OCI-LY1 (cell line): ENCODE measurements at regions not wholly inside any gene's neighbourhood (a gene's known extent, or its start where the extent isn't known, plus 50 kb on each side); places are given as distances from the start of the nearest gene placed in this dataset.

Experiments
- H2AFZ ChIP-seq: fragments of 200-600 bp; sonication (generic), shearing (Covaris generic); 2 replicates; pipeline ENCODE4 v1.6.0; 2014; ENCODE audit warnings: antibody characterized with exemption, mild to moderate bottlenecking, low read length
- H3F3A ChIP-seq: fragments of 200-600 bp; sonication (generic), shearing (Covaris generic); 2 replicates; pipeline ENCODE4 v1.6.0; 2014; ENCODE audit warnings: mild to moderate bottlenecking, antibody characterized with exemption, low read length, moderate library complexity; ENCODE audit not compliant: insufficient read depth
- H3K27ac ChIP-seq: fragments of 200-600 bp; sonication (generic); 2 replicates; pipeline ENCODE4 v1.5.1; 2014; ENCODE audit warnings: low read length, mixed run types, mild to moderate bottlenecking, low read depth; ENCODE audit not compliant: poor library complexity, severe bottlenecking
- H3K27me3 ChIP-seq: fragments of 200-600 bp; sonication (generic); 2 replicates; pipeline ENCODE4 v1.6.0; 2014; ENCODE audit warnings: antibody characterized with exemption, mild to moderate bottlenecking, low read length, moderate library complexity; ENCODE audit not compliant: insufficient read depth
- H3K36me3 ChIP-seq: fragments of 200-600 bp; sonication (generic); 2 replicates; pipeline ENCODE4 v1.6.1; 2014; ENCODE audit warnings: mild to moderate bottlenecking, antibody characterized with exemption, low read length, moderate library complexity, mixed read lengths; ENCODE audit not compliant: insufficient read depth
- H3K4me1 ChIP-seq: fragments of 200-600 bp; sonication (generic); 2 replicates; pipeline ENCODE4 v1.5.1; 2014; ENCODE audit warnings: mild to moderate bottlenecking, low read length, moderate library complexity; ENCODE audit not compliant: insufficient read depth, severe bottlenecking
- H3K4me2 ChIP-seq: fragments of 200-600 bp; sonication (generic), shearing (Covaris generic); 2 replicates; pipeline ENCODE4 v1.6.1; 2014; ENCODE audit warnings: low read length
- H3K4me3 ChIP-seq: fragments of 200-600 bp; sonication (generic); 2 replicates; pipeline ENCODE4 v1.5.1; 2014; ENCODE audit warnings: low read length, low read depth, mild to moderate bottlenecking, mixed read lengths; ENCODE audit not compliant: poor library complexity, severe bottlenecking
- H3K79me2 ChIP-seq: fragments of 200-600 bp; shearing (Covaris generic); 2 replicates; pipeline ENCODE4 v1.6.1; 2016; ENCODE audit warnings: mixed run types, low read length, mixed read lengths; ENCODE audit not compliant: insufficient read depth
- H3K9ac ChIP-seq: fragments of 200-600 bp; sonication (generic), shearing (Covaris generic); 2 replicates; pipeline ENCODE4 v1.6.1; 2014; ENCODE audit warnings: mild to moderate bottlenecking, low read length, mixed read lengths
- H3K9me2 ChIP-seq: fragments of 200-600 bp; sonication (generic), shearing (Covaris generic); 2 replicates; pipeline ENCODE4 v1.6.1; 2014; ENCODE audit warnings: low read depth, mild to moderate bottlenecking, low read length, mixed read lengths
- H3K9me3 ChIP-seq: fragments of 200-600 bp; shearing (Covaris generic); 2 replicates; pipeline ENCODE4 v1.6.1; 2014; ENCODE audit warnings: low read length, mixed read lengths
- H4K20me1 ChIP-seq: fragments of 200-600 bp; sonication (generic), shearing (Covaris generic); 2 replicates; pipeline ENCODE4 v1.6.0; 2016; ENCODE audit warnings: mild to moderate bottlenecking, low read length; ENCODE audit not compliant: insufficient read depth
- CTCF ChIP-seq: fragments of 200-600 bp; sonication (generic), shearing (Covaris generic); IDR thresholded peaks from 2 replicates; pipeline ENCODE4 v1.5.1; 2017; ENCODE audit warnings: mild to moderate bottlenecking, antibody characterized with exemption, low read length, moderate library complexity, mixed read lengths
- EZH2 ChIP-seq: fragments of 200-600 bp; sonication (generic), shearing (Covaris generic); IDR thresholded peaks from 2 replicates; pipeline ENCODE4 v1.8.0; 2017; ENCODE audit warnings: borderline replicate concordance, mixed run types, mild to moderate bottlenecking, antibody characterized with exemption, low read length, moderate library complexity, mixed read lengths

GRCh38 chr5:4929092-4929655 is 211.0 kb upstream of the ADAMTS16 start:
- H3K4me2 ChIP-seq, result no peak overlapping the region
- H3F3A ChIP-seq, result no peaks in the 10 kb centered on the region
- no peaks in the 10 kb centered on the region for H3K9me2 ChIP-seq
- TF ChIP-seq CTCF, result no peak
- no peak for TF ChIP-seq EZH2
- no peak overlapping the region for H3K9ac ChIP-seq
- H4K20me1 ChIP-seq, result no peaks in the 10 kb centered on the region
- H3K36me3 ChIP-seq, result no peaks in the 10 kb centered on the region
- H3K9me3 ChIP-seq, result no peaks in the 10 kb centered on the region
- no peak overlapping the region for H2AFZ ChIP-seq
- no peaks in the 10 kb centered on the region for H3K79me2 ChIP-seq
- no peaks in the 10 kb centered on the region for H3K4me1 ChIP-seq
- no peak overlapping the region for H3K4me3 ChIP-seq
- H3K27ac ChIP-seq, result no peak overlapping the region
- H3K27me3 ChIP-seq, result no peaks in the 10 kb centered on the region

- Histone ChIP-seq H3K9ac (no peak overlapping the region), H3K4me3 (no peak overlapping the region), H3K9me3 (no peaks in the 10 kb centered on the region), H4K20me1 (no peaks in the 10 kb centered on the region), H3K4me1 (no peaks in the 10 kb centered on the region), H3K36me3 (no peaks in the 10 kb centered on the region), H3K4me2 (no peak overlapping the region), H3K27me3 (no peaks in the 10 kb centered on the region), H3K27ac (no peak overlapping the region), H3F3A (no peaks in the 10 kb centered on the region), H3K79me2 (no peaks in the 10 kb centered on the region), H3K9me2 (no peaks in the 10 kb centered on the region), H2AFZ (no peak overlapping the region)
- TF ChIP-seq EZH2 (no peak), CTCF (no peak)
These were observed 200.9 kb upstream of the ADAMTS16 start for GRCh38 chr5:4939042-4939781.

- no peaks in the 10 kb centered on the region for H3K9me2 ChIP-seq
- no peaks in the 10 kb centered on the region for H3K9me3 ChIP-seq
- no peaks in the 10 kb centered on the region for H3K27me3 ChIP-seq
- no peak overlapping the region for H2AFZ ChIP-seq
- no peaks in the 10 kb centered on the region for H4K20me1 ChIP-seq
- no peak overlapping the region for H3K4me3 ChIP-seq
- no peak overlapping the region for H3K27ac ChIP-seq
- no peaks in the 10 kb centered on the region for H3F3A ChIP-seq
- H3K79me2 ChIP-seq, result no peaks in the 10 kb centered on the region
- H3K9ac ChIP-seq, result no peak overlapping the region
- TF ChIP-seq EZH2, result no peak
- no peak for TF ChIP-seq CTCF
- H3K4me1 ChIP-seq, result no peaks in the 10 kb centered on the region
- H3K4me2 ChIP-seq, result no peak overlapping the region
- no peaks in the 10 kb centered on the region for H3K36me3 ChIP-seq
These were observed 199.0 kb upstream of the ADAMTS16 start for GRCh38 chr5:4941161-4941560.
